Ovary (tissue), 7 donors: ENCODE measurements at regions not wholly inside any gene's neighbourhood (a gene's known extent, or its start where the extent isn't known, plus 50 kb on each side); places are given as distances from the start of the nearest gene placed in this dataset.

Source experiments
- DNase-seq, 5 donors: peaks; one replicate each; pipeline ENCODE4 v3.0.0-alpha.2; 2019 to 2020
- H3K27ac ChIP-seq, 2 donors: fragments of 200-600 bp; one replicate each; pipeline versions ENCODE4 v1.5.1 to v1.8.0; 2019 to 2022
- H3K27me3 ChIP-seq: fragments of 200-600 bp; one replicate; pipeline ENCODE4 v1.8.0; 2022
- H3K36me3 ChIP-seq: fragments of 200-600 bp; sonication (generic); one replicate; pipeline ENCODE4 v1.5.1; 2019
- H3K4me1 ChIP-seq: one replicate; pipeline ENCODE4 v1.8.1; 2013; ENCODE audit warnings: mild to moderate bottlenecking, moderate library complexity; ENCODE audit not compliant: insufficient read depth
- H3K4me3 ChIP-seq: fragments of 200-600 bp; sonication (generic); one replicate; pipeline ENCODE4 v1.5.1; 2017
- H3K9me3 ChIP-seq, 2 donors: fragments of 200-600 bp in 1 of 2; sonication (generic) in 1 of 2; one replicate each; pipeline versions ENCODE4 v1.5.1 to v1.8.1; 2013 to 2019; ENCODE audit warnings: mild to moderate bottlenecking in 1 of 2, moderate library complexity in 1 of 2
- CTCF ChIP-seq, 3 donors: fragments of 450-650 bp in 2 of 3; fragments of 200-600 bp in 1 of 3; IDR thresholded peaks; one replicate each; pipeline versions ENCODE4 v1.5.1 to v1.8.0; 2016 to 2022; ENCODE audit warnings: antibody characterized with exemption in 3 of 3, mild to moderate bottlenecking in 1 of 3
- EP300 ChIP-seq: sonication (generic); formaldehyde crosslinking; IDR thresholded peaks from one replicate; pipeline ENCODE4 v1.6.1; 2017; ENCODE audit warnings: antibody characterized with exemption
- POLR2A ChIP-seq: fragments of 450-650 bp; IDR thresholded peaks from one replicate; pipeline ENCODE4 v1.6.1; 2017; ENCODE audit warnings: antibody characterized with exemption, mild to moderate bottlenecking, moderate library complexity
- WGBS, 3 donors: extraction: QIAGEN DNeasy Blood & Tissue Kit in 1 of 3; methylation state at CpG; one replicate each; pipeline versions ENCODE4 v1.1.5 to v1.1.7; 2013 to 2017; 5-methylcytosine and 5-hydroxymethylcytosine counted together
- intact Hi-C, 4 donors: fragments of 100-400 bp; cut with DNase I; formaldehyde crosslinking; loops; one replicate each; pipeline versions ENCODE4 v1.11.0 to v1.15.1; 2022 to 2023
- donor health status: DM: no; HTN: no; CAD: no; lungs with moderate emphysema.
- donor health status: DM: no; HTN: no; CAD: no.
- donor health status: Bipolar disorder and iron deficiency.
- donor health status: DM: no; HTN: no; CAD: no.
- donor health status: DM: yes; HTN: yes; CAD: no.

GRCh38 chr11:116481126-116481675 lies 291.6 kb downstream of the BUD13 start:
- H3K9me3 ChIP-seq, result no peaks in the 10 kb centered on the region
- 82 to 93% (median 89%) methylated on average over 3 of the region's 3 CpGs for WGBS, 3 donors
- DNase-seq, result no peak
- intact Hi-C loops, result no loop called here
- H3K27ac ChIP-seq, result no peak overlapping the region
- H3K4me3 ChIP-seq, result no peak overlapping the region
- no peaks in the 10 kb centered on the region for H3K4me1 ChIP-seq
- TF ChIP-seq CTCF (IDR thresholded peaks at IDR 0.05) (no peak), POLR2A (no peak), EP300 (no peak)
- H3K27me3 ChIP-seq, result no peaks in the 10 kb centered on the region
- no peaks in the 10 kb centered on the region for H3K36me3 ChIP-seq

- WGBS, 3 donors, result 73 to 78% (median 74%) methylated on average over 7 of the region's 7 CpGs
- Histone ChIP-seq H3K36me3 (no peaks in the 10 kb centered on the region), H3K27me3 (no peaks in the 10 kb centered on the region), H3K4me1 (no peaks in the 10 kb centered on the region), H3K4me3 (no peak overlapping the region), H3K9me3 (no peaks in the 10 kb centered on the region), H3K27ac (no peak overlapping the region)
- DNase-seq, result no peak
- TF ChIP-seq POLR2A (no peak), CTCF (IDR thresholded peaks at IDR 0.05) (no peak), EP300 (no peak)
- intact Hi-C loops, result no loop called here
Measured at GRCh38 chr11:116478669-116479668, 293.8 kb downstream of the BUD13 start.

- Histone ChIP-seq H3K4me3 (no peak overlapping the region), H3K4me1 (no peaks in the 10 kb centered on the region), H3K27me3 (no peaks in the 10 kb centered on the region), H3K9me3 (no peaks in the 10 kb centered on the region), H3K27ac (no peak overlapping the region), H3K36me3 (no peaks in the 10 kb centered on the region)
- TF ChIP-seq CTCF (IDR thresholded peaks at IDR 0.05) (no peak), POLR2A (no peak), EP300 (no peak)
- intact Hi-C loops, result no loop called here
- WGBS, 3 donors, result 35 to 52% (median 41%) methylated on average over 8 of the region's 8 CpGs
- no peak for DNase-seq
Measured at GRCh38 chr11:116478205-116478604, 294.6 kb downstream of the BUD13 start.

GRCh38 chr11:116473790-116474346 lies 298.9 kb downstream of the BUD13 start:
- H3K4me3 ChIP-seq, result no peak overlapping the region
- 70 to 72% (median 71%) methylated on average over 3 of the region's 3 CpGs for WGBS, 3 donors
- no peaks in the 10 kb centered on the region for H3K36me3 ChIP-seq
- DNase-seq, result no peak
- intact Hi-C loops, result no loop called here
- no peaks in the 10 kb centered on the region for H3K9me3 ChIP-seq
- no peaks in the 10 kb centered on the region for H3K4me1 ChIP-seq
- TF ChIP-seq POLR2A, result no peak
- no peak for TF ChIP-seq EP300
- TF ChIP-seq CTCF (IDR thresholded peaks at IDR 0.05), result no peak
- H3K27me3 ChIP-seq, result no peaks in the 10 kb centered on the region
- H3K27ac ChIP-seq, result no peak overlapping the region
